ENCODE measurements at regions not wholly inside any gene's neighbourhood (a gene's known extent, or its start where the extent isn't known, plus 50 kb on each side); places are given as distances from the start of the nearest gene placed in this dataset.

- H3K4me2 ChIP-seq (ENCODE audit: insufficient read depth, low read length), result no peak overlapping the region
- H2AFZ ChIP-seq (ENCODE audit: low read depth, low read length), result no peak overlapping the region
- no peak overlapping the region for H3K4me3 ChIP-seq (ENCODE audit: low read depth in 1 of 2, low read length in 2 of 2)
- H3K9me3 ChIP-seq (ENCODE audit: insufficient read depth, low read length, severe bottlenecking), result no peaks in the 10 kb centered on the region
- no peak for ATAC-seq (ENCODE audit: insufficient read depth, low read depth)
- H3K79me2 ChIP-seq (ENCODE audit: insufficient read depth, low read length), result no peaks in the 10 kb centered on the region
- H4K20me1 ChIP-seq (ENCODE audit: insufficient read depth, low read length), result no peaks in the 10 kb centered on the region
- H3K36me3 ChIP-seq (ENCODE audit: insufficient read depth, low read length), result no peaks in the 10 kb centered on the region
- H3K27me3 ChIP-seq (ENCODE audit: insufficient read depth, low read length, poor library complexity), result no peaks in the 10 kb centered on the region
- no peak overlapping the region for H3K9ac ChIP-seq (ENCODE audit: low read depth, low read length)
- DNase-seq, result no peak
- H3K4me1 ChIP-seq (ENCODE audit: insufficient read depth, low read length), result no peaks in the 10 kb centered on the region
- TF ChIP-seq EZH2 (IDR thresholded peaks at IDR 0.05; ENCODE audit: borderline replicate concordance, low read depth, low read length, severe bottlenecking) (no peak), CTCF (IDR thresholded peaks at IDR 0.05; ENCODE audit: borderline replicate concordance, extremely low read depth, low read length, poor library complexity, severe bottlenecking) (no peak)
- H3K27ac ChIP-seq (ENCODE audit: low read length), result no peak overlapping the region
These were observed 558.7 kb downstream of the TUSC7 start for GRCh38 chr3:117268318-117268717.

GRCh38 chr3:117272274-117272673 lies 562.7 kb downstream of the TUSC7 start:
- TF ChIP-seq EZH2 (IDR thresholded peaks at IDR 0.05; ENCODE audit: borderline replicate concordance, low read depth, low read length, severe bottlenecking) (no peak), CTCF (IDR thresholded peaks at IDR 0.05; ENCODE audit: borderline replicate concordance, extremely low read depth, low read length, poor library complexity, severe bottlenecking) (no peak)
- Histone ChIP-seq H3K4me1 (ENCODE audit: insufficient read depth, low read length) (no peaks in the 10 kb centered on the region), H3K79me2 (ENCODE audit: insufficient read depth, low read length) (no peaks in the 10 kb centered on the region), H3K4me3 (ENCODE audit: low read depth in 1 of 2, low read length in 2 of 2) (no peak overlapping the region), H4K20me1 (ENCODE audit: insufficient read depth, low read length) (no peaks in the 10 kb centered on the region), H3K9ac (ENCODE audit: low read depth, low read length) (no peak overlapping the region), H3K4me2 (ENCODE audit: insufficient read depth, low read length) (no peak overlapping the region), H3K36me3 (ENCODE audit: insufficient read depth, low read length) (no peaks in the 10 kb centered on the region), H3K9me3 (ENCODE audit: insufficient read depth, low read length, severe bottlenecking) (no peaks in the 10 kb centered on the region), H3K27ac (ENCODE audit: low read length) (no peak overlapping the region), H2AFZ (ENCODE audit: low read depth, low read length) (no peak overlapping the region), H3K27me3 (ENCODE audit: insufficient read depth, low read length, poor library complexity) (no peaks in the 10 kb centered on the region)
- DNase-seq, result no peak
- no peak for ATAC-seq (ENCODE audit: insufficient read depth, low read depth)

GRCh38 chr3:117272876-117273523 lies 563.4 kb downstream of the TUSC7 start:
- Histone ChIP-seq H3K9ac (ENCODE audit: low read depth, low read length) (no peak overlapping the region), H3K4me2 (ENCODE audit: insufficient read depth, low read length) (no peak overlapping the region), H3K9me3 (ENCODE audit: insufficient read depth, low read length, severe bottlenecking) (no peaks in the 10 kb centered on the region), H2AFZ (ENCODE audit: low read depth, low read length) (no peak overlapping the region), H3K4me3 (ENCODE audit: low read depth in 1 of 2, low read length in 2 of 2) (no peak overlapping the region), H3K4me1 (ENCODE audit: insufficient read depth, low read length) (no peaks in the 10 kb centered on the region), H3K79me2 (ENCODE audit: insufficient read depth, low read length) (no peaks in the 10 kb centered on the region), H3K36me3 (ENCODE audit: insufficient read depth, low read length) (no peaks in the 10 kb centered on the region), H4K20me1 (ENCODE audit: insufficient read depth, low read length) (no peaks in the 10 kb centered on the region), H3K27ac (ENCODE audit: low read length) (no peak overlapping the region), H3K27me3 (ENCODE audit: insufficient read depth, low read length, poor library complexity) (no peaks in the 10 kb centered on the region)
- TF ChIP-seq EZH2 (IDR thresholded peaks at IDR 0.05; ENCODE audit: borderline replicate concordance, low read depth, low read length, severe bottlenecking), result no peak
- no peak for TF ChIP-seq CTCF (IDR thresholded peaks at IDR 0.05; ENCODE audit: borderline replicate concordance, extremely low read depth, low read length, poor library complexity, severe bottlenecking)
- ATAC-seq (ENCODE audit: insufficient read depth, low read depth) (no peak), DNase-seq (no peak)
